Fibroblast of skin of left quadriceps (primary cell): ENCODE measurements at regions not wholly inside any gene's neighbourhood (a gene's known extent, or its start where the extent isn't known, plus 50 kb on each side); places are given as distances from the start of the nearest gene placed in this dataset.

Experiments used
- DNase-seq, 2 experiments: peaks; one replicate each; pipeline ENCODE4 v3.0.0-alpha.2; 2013; ENCODE audit warnings: low read depth in 2 of 2

DNA sequence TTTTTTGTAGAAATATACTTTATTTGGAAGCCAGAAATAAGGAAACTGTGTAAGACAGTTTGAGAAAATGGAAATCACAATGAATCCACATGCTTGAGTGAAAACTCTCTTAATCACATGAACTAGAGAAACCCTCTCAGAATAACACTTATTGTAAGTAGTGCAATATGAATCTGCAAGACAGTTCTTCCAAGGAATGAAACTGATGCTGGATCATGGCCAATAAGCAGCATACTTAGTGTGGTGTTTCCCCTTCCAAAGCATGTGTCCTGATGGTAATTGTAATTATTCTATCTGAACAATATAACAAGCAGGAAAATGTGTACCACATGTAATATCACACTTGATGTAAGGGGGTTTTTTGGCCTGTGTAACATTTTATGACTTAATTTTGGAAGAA is 1870.5 kb upstream of the TENM3 start:
- DNase-seq = no peak

- DNase-seq = no peak
Observed at GRCh38 chr4:180377741-180378140, 1865.5 kb upstream of the TENM3 start.

- DNase-seq = no peak
Observed at GRCh38 chr4:180380733-180381132, 1862.5 kb upstream of the TENM3 start.

DNA sequence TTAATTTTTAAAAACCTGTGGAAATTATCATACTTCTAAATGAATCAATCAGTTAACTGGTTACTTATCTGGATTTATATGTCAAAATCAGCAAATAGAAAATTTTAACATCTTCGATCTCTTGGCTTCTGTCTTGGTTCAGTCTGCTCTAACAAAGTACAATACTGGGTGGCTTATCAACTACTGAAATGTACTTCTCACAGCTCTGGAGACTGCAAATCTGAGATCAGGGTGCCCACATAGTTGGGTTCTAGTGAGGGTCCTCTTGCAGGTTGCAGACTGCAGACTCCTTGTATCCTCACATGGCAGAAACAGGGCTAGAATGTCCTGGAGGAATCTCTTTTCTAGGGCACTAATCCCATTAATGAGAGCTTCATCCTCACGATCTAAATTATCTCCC is 1851.6 kb upstream of the TENM3 start:
- DNase-seq = no peak

DNA sequence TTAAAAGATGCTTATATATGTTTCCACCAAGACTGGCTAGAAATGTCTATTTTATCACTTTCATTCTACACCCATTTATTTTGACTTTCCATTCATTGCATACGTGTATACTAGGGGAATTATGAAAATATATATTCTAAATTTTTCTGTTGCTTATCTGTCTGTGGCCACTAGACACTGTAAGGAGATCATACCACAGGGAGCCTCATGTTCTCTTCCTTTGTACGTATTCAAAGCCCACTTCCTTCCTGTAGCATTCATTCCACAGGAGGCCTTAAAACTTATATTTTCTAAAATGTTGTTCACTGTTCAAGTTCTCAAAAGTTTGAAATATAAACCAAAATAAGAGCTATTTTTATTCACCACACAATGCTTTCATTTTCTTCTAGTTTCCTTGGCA is 1848.9 kb upstream of the TENM3 start:
- DNase-seq = no peak

GRCh38 chr4:180394730-180395129 is 1848.5 kb upstream of the TENM3 start:
- DNase-seq = no peak

- DNase-seq = no peak
Observed at GRCh38 chr4:180398564-180398963, 1844.6 kb upstream of the TENM3 start.

DNA sequence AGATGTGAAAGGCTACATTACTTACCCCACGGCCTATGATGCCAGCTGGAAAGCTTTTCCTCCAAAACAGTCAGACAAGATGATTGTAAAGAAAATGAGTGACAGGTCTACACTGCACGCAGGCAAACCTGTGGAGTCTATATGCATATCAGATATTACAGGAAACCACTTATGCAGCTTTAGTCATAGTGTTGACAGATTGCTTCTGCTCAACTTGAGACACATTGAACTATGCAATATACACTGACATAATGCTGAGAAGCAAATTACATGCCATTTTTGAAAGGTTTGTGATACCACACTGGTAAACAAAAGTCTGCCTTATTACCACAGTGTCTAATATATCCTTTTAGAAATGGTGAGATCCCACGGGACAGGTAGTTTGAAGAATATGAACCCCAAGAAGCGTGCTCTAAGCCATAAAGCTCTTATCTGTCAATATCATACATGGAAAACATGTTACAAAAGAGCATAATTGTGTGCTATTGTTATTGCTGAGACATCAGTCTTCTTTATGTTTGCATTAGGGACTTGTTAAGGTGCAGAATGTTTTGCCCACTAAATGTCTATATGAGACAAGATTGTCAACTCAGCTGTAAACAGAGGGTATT is 1835.8 kb upstream of the TENM3 start:
- no peak for DNase-seq

GRCh38 chr4:180418819-180419531 is 1824.2 kb upstream of the TENM3 start:
- DNase-seq = no peak

DNA sequence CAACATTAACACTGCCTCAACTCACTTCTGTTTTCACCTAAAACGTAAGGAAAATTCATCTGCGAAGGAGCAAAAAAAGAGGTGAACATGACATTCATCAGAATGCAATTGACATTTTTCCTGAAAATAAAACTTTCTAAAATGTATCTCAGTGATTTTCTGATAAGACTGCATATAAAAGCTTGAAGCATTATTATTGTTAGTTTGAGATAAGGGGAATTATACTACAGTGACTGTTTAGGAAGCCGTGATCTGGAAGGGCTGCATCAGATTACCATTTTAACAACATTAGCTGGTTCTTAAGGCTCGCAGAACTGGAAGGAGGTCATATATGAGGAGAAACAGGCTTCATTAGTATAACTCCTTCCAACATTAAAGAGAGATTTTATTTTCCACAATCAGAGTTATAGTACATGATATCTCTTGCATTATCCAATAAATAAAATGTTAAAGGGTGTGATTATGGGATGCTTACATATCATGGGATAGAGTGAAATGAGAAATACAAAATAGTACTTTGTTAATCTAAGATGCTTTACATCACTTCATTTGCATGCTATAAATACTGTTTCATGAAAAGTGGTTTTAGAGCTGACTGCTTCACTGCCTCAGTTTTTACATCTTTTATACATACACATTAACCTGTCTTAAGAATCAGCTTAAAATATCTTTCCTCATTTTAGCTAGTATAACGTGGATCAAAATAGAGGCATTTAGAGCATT is 1820.1 kb upstream of the TENM3 start:
- DNase-seq = no peak

DNA sequence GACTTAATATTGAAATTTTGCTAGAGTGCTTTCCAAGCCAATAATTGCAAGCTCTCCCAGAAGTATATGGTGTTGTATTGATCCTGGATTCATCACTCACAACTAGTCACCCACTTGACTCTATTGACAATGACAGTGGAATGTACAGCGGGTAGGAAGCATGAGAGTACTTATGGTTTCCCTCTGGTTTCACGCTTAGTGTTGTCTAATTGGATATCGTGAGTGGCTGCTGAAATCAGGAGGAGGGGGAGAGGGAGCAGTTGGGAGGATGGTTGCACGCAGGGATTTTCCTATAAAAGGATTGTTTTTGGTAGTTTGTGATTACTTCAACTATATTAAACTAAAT is 1819.5 kb upstream of the TENM3 start:
- DNase-seq = no peak

DNA sequence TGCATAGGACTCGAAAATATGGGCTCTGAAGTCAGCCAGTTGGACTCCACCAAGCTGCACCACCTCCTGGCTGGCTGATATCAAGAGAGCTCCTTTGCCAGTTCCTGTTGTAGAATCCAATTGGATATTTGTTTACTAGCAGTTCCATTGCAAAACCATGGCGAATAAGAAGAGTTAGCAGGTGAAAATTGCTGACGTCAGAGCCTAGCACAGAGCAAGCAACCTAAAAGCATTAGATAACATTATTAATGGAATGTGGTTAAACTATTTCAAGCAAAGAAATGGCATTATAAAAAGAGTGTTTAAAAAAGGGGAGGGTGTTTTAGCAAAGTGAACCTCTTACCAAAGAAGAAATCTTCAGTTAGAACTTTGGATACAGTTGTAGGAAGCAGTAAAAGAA is 1816.3 kb upstream of the TENM3 start:
- no peak for DNase-seq

- DNase-seq = no peak
Observed at GRCh38 chr4:180430283-180430682, 1812.9 kb upstream of the TENM3 start.

GRCh38 chr4:180434131-180434895 is 1808.9 kb upstream of the TENM3 start:
- DNase-seq = no peak

GRCh38 chr4:180436361-180436760 is 1806.8 kb upstream of the TENM3 start:
- DNase-seq = no peak

GRCh38 chr4:180437601-180438000 is 1805.6 kb upstream of the TENM3 start:
- DNase-seq = no peak

- no peak for DNase-seq
Observed at GRCh38 chr4:180448306-180448705, 1794.9 kb upstream of the TENM3 start.

- peak; percentile 9 to 14 for DNase-seq
Observed at GRCh38 chr4:180449395-180449956, 1793.7 kb upstream of the TENM3 start.

- no peak for DNase-seq
Observed at GRCh38 chr4:180455226-180455625, 1788.0 kb upstream of the TENM3 start.

DNA sequence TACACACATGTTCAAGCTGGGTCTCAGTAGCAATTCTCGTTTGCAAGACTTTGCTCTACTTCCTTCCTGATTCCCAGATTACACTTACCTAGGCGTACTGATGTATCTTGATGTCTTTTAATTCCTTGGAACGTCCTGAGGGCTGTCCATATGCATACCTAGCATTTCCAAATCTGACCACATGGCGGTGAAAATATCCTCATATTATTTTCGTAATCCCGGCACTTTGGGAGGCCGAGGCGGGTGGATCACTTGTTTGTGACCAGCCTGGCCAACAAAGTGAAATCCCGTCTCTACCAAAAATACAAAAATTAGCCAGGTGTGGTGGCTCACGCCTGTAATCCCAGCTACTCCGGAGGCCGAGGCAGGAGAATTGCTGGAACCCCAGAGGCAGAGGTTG is 1786.3 kb upstream of the TENM3 start:
- DNase-seq = no peak

- DNase-seq = no peak
Observed at GRCh38 chr4:180462116-180462515, 1781.1 kb upstream of the TENM3 start.

GRCh38 chr4:180465364-180465763 is 1777.8 kb upstream of the TENM3 start:
- DNase-seq = no peak
